ENCODE measurements at regions not wholly inside any gene's neighbourhood (a gene's known extent, or its start where the extent isn't known, plus 50 kb on each side); places are given as distances from the start of the nearest gene placed in this dataset.

DNA sequence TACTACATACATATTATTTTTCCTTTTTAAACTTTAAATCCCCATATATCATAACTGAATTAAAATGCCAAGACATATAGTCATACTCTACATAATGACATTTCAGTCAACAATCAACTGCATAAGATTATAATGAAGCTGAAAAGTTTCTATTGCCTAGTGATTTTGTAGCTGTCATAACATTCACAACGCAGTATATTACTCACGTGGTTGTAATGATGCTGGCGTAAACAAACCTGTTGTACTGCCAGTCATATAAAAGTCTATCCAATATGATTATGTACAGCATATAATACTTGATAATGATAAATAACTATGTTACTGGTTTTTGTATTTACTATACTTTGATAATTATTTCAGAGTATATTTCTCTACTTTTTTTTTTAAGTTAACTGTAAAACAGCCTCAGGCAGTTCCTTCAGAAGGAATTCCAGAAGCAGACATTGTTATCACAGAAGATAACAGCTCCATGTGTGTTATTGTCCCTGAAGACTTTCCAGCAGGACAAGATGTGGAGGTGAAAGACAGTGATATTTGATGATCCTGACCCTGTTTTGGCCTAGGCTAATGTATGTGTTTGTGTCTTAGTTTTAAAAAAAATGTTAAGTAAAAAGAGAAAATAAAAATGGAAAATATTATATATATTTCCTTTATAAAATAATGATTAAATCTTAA is 443.4 kb upstream of the UBE2E2 start (continued):
- TF ChIP-seq, protein P1, sequence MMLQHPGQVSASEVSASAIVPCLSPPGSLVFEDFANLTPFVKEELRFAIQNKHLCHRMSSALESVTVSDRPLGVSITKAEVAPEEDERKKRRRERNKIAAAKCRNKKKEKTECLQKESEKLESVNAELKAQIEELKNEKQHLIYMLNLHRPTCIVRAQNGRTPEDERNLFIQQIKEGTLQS (IDR thresholded peaks at IDR 0.05; ENCODE audit: insufficient read depth, low read depth, low read length) = no peak
- TF ChIP-seq MAFK (IDR thresholded peaks at IDR 0.05; ENCODE audit: low read depth, low read length) (no peak), BRCA1 (IDR thresholded peaks at IDR 0.05; ENCODE audit: low read depth, low read length) (no peak)

All from H1 (cell line).